HUES6 (cell line): ENCODE measurements at regions not wholly inside any gene's neighbourhood (a gene's known extent, or its start where the extent isn't known, plus 50 kb on each side); places are given as distances from the start of the nearest gene placed in this dataset.
A peak's percentile ranks its signal among the peaks of the same experiment; 100 is the strongest.

Source experiments
- H3K27ac ChIP-seq: 2 replicates; pipeline ENCODE4 v1.7.0; 2013; ENCODE audit warnings: low read depth, mild to moderate bottlenecking, low read length, inconsistent platforms
- H3K27me3 ChIP-seq: 2 replicates; pipeline ENCODE4 v1.6.1; 2013; ENCODE audit warnings: low read length; ENCODE audit not compliant: control insufficient read depth, insufficient read depth
- H3K36me3 ChIP-seq: 2 replicates; pipeline ENCODE4 v1.6.1; 2013; ENCODE audit warnings: low read length; ENCODE audit not compliant: control insufficient read depth, insufficient read depth
- H3K4me1 ChIP-seq: 2 replicates; pipeline ENCODE4 v1.6.1; 2013; ENCODE audit warnings: low read length; ENCODE audit not compliant: control insufficient read depth, insufficient read depth
- H3K4me3 ChIP-seq: 2 replicates; pipeline ENCODE4 v1.5.1; 2013; ENCODE audit warnings: low read depth, low read length
- H3K9ac ChIP-seq: one replicate; pipeline ENCODE4 v1.6.1; 2013; ENCODE audit warnings: mild to moderate bottlenecking, low read length
- H3K9me3 ChIP-seq: 2 replicates; pipeline ENCODE4 v1.6.1; 2013; ENCODE audit warnings: low read depth, low read length; ENCODE audit not compliant: control insufficient read depth, insufficient read depth

GRCh38 chr5:30811298-30811697 is 382.2 kb upstream of the CDH6 start:
- H3K27ac ChIP-seq = no peak overlapping the region
- H3K36me3 ChIP-seq = no peaks in the 10 kb centered on the region
- H3K4me3 ChIP-seq = no peak overlapping the region
- H3K9me3 ChIP-seq = no peaks in the 10 kb centered on the region
- H3K4me1 ChIP-seq = no peaks in the 10 kb centered on the region
- H3K27me3 ChIP-seq = no peaks in the 10 kb centered on the region
- H3K9ac ChIP-seq = no peak overlapping the region

- Histone ChIP-seq H3K27ac (no peak overlapping the region), H3K4me3 (no peak overlapping the region), H3K36me3 (no peaks in the 10 kb centered on the region), H3K9ac (no peak overlapping the region), H3K27me3 (no peaks in the 10 kb centered on the region), H3K4me1 (peaks cover under 1% of the 10 kb centered on the region; the same call in 1 of the 2 replicates), H3K9me3 (no peaks in the 10 kb centered on the region)
These were observed 383.6 kb upstream of the CDH6 start for GRCh38 chr5:30809933-30810332.

- Histone ChIP-seq H3K36me3 (no peaks in the 10 kb centered on the region), H3K4me3 (no peak overlapping the region), H3K27ac (no peak overlapping the region), H3K9me3 (no peaks in the 10 kb centered on the region), H3K9ac (no peak overlapping the region), H3K27me3 (no peaks in the 10 kb centered on the region), H3K4me1 (peaks cover 3% of the 10 kb centered on the region; the same call in 1 of the 2 replicates)
These were observed 384.5 kb upstream of the CDH6 start for GRCh38 chr5:30808996-30809395.

GRCh38 chr5:30804739-30805505 is 388.6 kb upstream of the CDH6 start:
- Histone ChIP-seq H3K9ac (no peak overlapping the region), H3K36me3 (no peaks in the 10 kb centered on the region), H3K27me3 (no peaks in the 10 kb centered on the region), H3K4me3 (no peak overlapping the region), H3K27ac (no peak overlapping the region), H3K9me3 (no peaks in the 10 kb centered on the region), H3K4me1 (peaks cover 3% of the 10 kb centered on the region; the same call in 1 of the 2 replicates)

GRCh38 chr5:30802961-30803705 is 390.4 kb upstream of the CDH6 start:
- Histone ChIP-seq H3K27ac (no peak overlapping the region), H3K9me3 (no peaks in the 10 kb centered on the region), H3K27me3 (no peaks in the 10 kb centered on the region), H3K36me3 (no peaks in the 10 kb centered on the region), H3K4me3 (no peak overlapping the region), H3K4me1 (peaks cover 3% of the 10 kb centered on the region; the same call in 1 of the 2 replicates), H3K9ac (no peak overlapping the region)

- H3K27me3 ChIP-seq = no peaks in the 10 kb centered on the region
- H3K4me3 ChIP-seq = no peak overlapping the region
- peak overlapping the region; percentile 56; the same call in 1 of the 2 replicates for H3K27ac ChIP-seq
These were observed 411.8 kb upstream of the CDH6 start for GRCh38 chr5:30781643-30782042.

GRCh38 chr5:30768056-30768690 is 425.3 kb upstream of the CDH6 start:
- no peaks in the 10 kb centered on the region for H3K4me1 ChIP-seq
- no peaks in the 10 kb centered on the region for H3K27me3 ChIP-seq
- no peak overlapping the region for H3K27ac ChIP-seq
- H3K9ac ChIP-seq = no peak overlapping the region
- no peaks in the 10 kb centered on the region for H3K9me3 ChIP-seq
- H3K36me3 ChIP-seq = no peaks in the 10 kb centered on the region
- no peak overlapping the region for H3K4me3 ChIP-seq

More at GRCh38 chr5:30781643-30782042, 411.8 kb upstream of the CDH6 start:
- H3K9ac ChIP-seq = no peak overlapping the region
- H3K9me3 ChIP-seq = no peaks in the 10 kb centered on the region
- H3K36me3 ChIP-seq = no peaks in the 10 kb centered on the region
- H3K4me1 ChIP-seq = no peaks in the 10 kb centered on the region

GRCh38 chr5:30765706-30766105 is 427.8 kb upstream of the CDH6 start:
- H3K9me3 ChIP-seq = no peaks in the 10 kb centered on the region
- H3K9ac ChIP-seq = no peak overlapping the region
- H3K27me3 ChIP-seq = no peaks in the 10 kb centered on the region
- no peaks in the 10 kb centered on the region for H3K4me1 ChIP-seq
- H3K27ac ChIP-seq = no peak overlapping the region
- H3K4me3 ChIP-seq = no peak overlapping the region
- H3K36me3 ChIP-seq = no peaks in the 10 kb centered on the region

- Histone ChIP-seq H3K9me3 (no peaks in the 10 kb centered on the region), H3K4me1 (no peaks in the 10 kb centered on the region), H3K27ac (no peak overlapping the region), H3K36me3 (no peaks in the 10 kb centered on the region), H3K9ac (no peak overlapping the region), H3K27me3 (no peaks in the 10 kb centered on the region), H3K4me3 (no peak overlapping the region)
These were observed 428.3 kb upstream of the CDH6 start for GRCh38 chr5:30765227-30765626.

GRCh38 chr5:30764704-30765103 is 428.8 kb upstream of the CDH6 start:
- no peaks in the 10 kb centered on the region for H3K27me3 ChIP-seq
- no peak overlapping the region for H3K9ac ChIP-seq
- H3K4me3 ChIP-seq = no peak overlapping the region
- no peaks in the 10 kb centered on the region for H3K9me3 ChIP-seq
- no peaks in the 10 kb centered on the region for H3K4me1 ChIP-seq
- H3K27ac ChIP-seq = no peak overlapping the region
- no peaks in the 10 kb centered on the region for H3K36me3 ChIP-seq

- H3K9me3 ChIP-seq = 0 out of 2 replicates have a peak, but pooled peaks cover 5% of the 10 kb centered on the region
- H3K4me3 ChIP-seq = no peak overlapping the region
- H3K9ac ChIP-seq = no peak overlapping the region
- H3K4me1 ChIP-seq = no peaks in the 10 kb centered on the region
- H3K36me3 ChIP-seq = no peaks in the 10 kb centered on the region
- H3K27me3 ChIP-seq = no peaks in the 10 kb centered on the region
- no peak overlapping the region for H3K27ac ChIP-seq
These were observed 433.8 kb upstream of the CDH6 start for GRCh38 chr5:30759731-30760130.
